Neural cell (in vitro differentiated cells): ENCODE measurements at regions not wholly inside any gene's neighbourhood (a gene's known extent, or its start where the extent isn't known, plus 50 kb on each side); places are given as distances from the start of the nearest gene placed in this dataset.

Experiments used
- EP300 ChIP-seq: fragments of 450-650 bp; conservative IDR thresholded peaks from 2 replicates; pipeline ENCODE4 v1.6.1; 2014; ENCODE audit warnings: antibody characterized with exemption, mild to moderate bottlenecking, moderate library complexity; ENCODE audit not compliant: poor library complexity, severe bottlenecking
- EZH2 ChIP-seq: fragments of 200-600, 300-800 bp; shearing (Covaris generic), sonication (generic); IDR thresholded peaks from 2 replicates; pipeline ENCODE4 v1.6.1; 2014; ENCODE audit warnings: antibody characterized with exemption, low read length, borderline replicate concordance, mild to moderate bottlenecking; ENCODE audit not compliant: insufficient read depth, poor library complexity, severe bottlenecking
- MXI1 ChIP-seq: fragments of 450-650 bp; conservative IDR thresholded peaks from 2 replicates; pipeline ENCODE4 v1.6.1; 2014; ENCODE audit warnings: antibody characterized with exemption, mild to moderate bottlenecking; ENCODE audit not compliant: poor library complexity, severe bottlenecking
- POLR2AphosphoS5 ChIP-seq: IDR thresholded peaks from 2 replicates; pipeline ENCODE4 v1.6.1; 2012
- RAD21 ChIP-seq: fragments of 450-650 bp; conservative IDR thresholded peaks from 2 replicates; pipeline ENCODE4 v1.6.1; 2014; ENCODE audit warnings: antibody characterized with exemption, mild to moderate bottlenecking, moderate library complexity
- SMC3 ChIP-seq: fragments of 450-650 bp; conservative IDR thresholded peaks from 2 replicates; pipeline ENCODE4 v1.6.1; 2014; ENCODE audit warnings: antibody characterized with exemption, mild to moderate bottlenecking, moderate library complexity; ENCODE audit not compliant: poor library complexity
- TAF1 ChIP-seq: IDR thresholded peaks from 2 replicates; pipeline ENCODE4 v1.6.1; 2012; ENCODE audit warnings: low read depth
- TF ChIP-seq, protein P1 (sequence below): fragments of 450-650 bp; IDR thresholded peaks from 2 replicates; pipeline ENCODE4 v1.5.1; 2014; ENCODE audit warnings: antibody characterized with exemption, mild to moderate bottlenecking, moderate library complexity; ENCODE audit not compliant: poor library complexity, severe bottlenecking
- TF ChIP-seq, protein P2 (sequence below): IDR thresholded peaks from 2 replicates; pipeline ENCODE4 v1.6.1; 2012; ENCODE audit warnings: borderline replicate concordance

DNA sequence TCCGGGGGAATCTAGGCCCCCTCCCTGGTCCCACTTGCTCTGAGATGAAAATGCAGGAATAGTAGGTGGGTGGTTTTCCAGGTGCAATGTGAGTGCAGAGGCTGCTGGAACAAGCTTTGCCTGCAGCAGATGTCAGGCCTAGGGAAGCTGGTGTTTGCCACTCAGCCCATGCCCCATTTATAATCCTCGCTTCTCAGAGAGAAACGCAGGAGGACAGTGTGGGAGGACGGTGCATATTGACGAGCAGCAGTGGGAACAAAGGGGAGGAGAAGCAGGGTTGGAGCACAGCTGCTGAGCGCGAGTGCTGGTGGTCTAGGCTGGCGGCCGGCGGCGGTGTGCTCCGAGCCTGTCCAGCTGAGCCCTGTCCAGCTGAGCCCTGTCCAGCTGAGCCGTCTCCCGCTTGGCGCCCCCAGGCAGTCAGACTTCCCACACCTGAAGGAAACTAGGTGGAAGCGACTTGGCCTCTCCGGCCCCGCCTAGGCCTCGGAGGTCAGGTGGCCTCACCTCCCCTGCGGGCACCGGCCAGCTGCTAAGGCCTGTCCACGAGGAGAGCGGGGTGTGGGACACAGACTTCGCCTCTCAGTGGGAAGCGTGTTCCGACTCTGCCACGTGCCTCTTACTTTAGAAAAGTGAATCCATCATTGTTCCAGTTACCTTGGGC is 49.7 kb upstream of the FRMD1 start:
- no peak for TF ChIP-seq TAF1
- TF ChIP-seq, protein P1, sequence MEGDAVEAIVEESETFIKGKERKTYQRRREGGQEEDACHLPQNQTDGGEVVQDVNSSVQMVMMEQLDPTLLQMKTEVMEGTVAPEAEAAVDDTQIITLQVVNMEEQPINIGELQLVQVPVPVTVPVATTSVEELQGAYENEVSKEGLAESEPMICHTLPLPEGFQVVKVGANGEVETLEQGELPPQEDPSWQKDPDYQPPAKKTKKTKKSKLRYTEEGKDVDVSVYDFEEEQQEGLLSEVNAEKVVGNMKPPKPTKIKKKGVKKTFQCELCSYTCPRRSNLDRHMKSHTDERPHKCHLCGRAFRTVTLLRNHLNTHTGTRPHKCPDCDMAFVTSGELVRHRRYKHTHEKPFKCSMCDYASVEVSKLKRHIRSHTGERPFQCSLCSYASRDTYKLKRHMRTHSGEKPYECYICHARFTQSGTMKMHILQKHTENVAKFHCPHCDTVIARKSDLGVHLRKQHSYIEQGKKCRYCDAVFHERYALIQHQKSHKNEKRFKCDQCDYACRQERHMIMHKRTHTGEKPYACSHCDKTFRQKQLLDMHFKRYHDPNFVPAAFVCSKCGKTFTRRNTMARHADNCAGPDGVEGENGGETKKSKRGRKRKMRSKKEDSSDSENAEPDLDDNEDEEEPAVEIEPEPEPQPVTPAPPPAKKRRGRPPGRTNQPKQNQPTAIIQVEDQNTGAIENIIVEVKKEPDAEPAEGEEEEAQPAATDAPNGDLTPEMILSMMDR = no peak
- TF ChIP-seq POLR2AphosphoS5 = no peak
- TF ChIP-seq MXI1 = no peak
- TF ChIP-seq SMC3 = no peak
- no peak for TF ChIP-seq RAD21
- TF ChIP-seq EZH2 = no peak
- TF ChIP-seq, protein P2, sequence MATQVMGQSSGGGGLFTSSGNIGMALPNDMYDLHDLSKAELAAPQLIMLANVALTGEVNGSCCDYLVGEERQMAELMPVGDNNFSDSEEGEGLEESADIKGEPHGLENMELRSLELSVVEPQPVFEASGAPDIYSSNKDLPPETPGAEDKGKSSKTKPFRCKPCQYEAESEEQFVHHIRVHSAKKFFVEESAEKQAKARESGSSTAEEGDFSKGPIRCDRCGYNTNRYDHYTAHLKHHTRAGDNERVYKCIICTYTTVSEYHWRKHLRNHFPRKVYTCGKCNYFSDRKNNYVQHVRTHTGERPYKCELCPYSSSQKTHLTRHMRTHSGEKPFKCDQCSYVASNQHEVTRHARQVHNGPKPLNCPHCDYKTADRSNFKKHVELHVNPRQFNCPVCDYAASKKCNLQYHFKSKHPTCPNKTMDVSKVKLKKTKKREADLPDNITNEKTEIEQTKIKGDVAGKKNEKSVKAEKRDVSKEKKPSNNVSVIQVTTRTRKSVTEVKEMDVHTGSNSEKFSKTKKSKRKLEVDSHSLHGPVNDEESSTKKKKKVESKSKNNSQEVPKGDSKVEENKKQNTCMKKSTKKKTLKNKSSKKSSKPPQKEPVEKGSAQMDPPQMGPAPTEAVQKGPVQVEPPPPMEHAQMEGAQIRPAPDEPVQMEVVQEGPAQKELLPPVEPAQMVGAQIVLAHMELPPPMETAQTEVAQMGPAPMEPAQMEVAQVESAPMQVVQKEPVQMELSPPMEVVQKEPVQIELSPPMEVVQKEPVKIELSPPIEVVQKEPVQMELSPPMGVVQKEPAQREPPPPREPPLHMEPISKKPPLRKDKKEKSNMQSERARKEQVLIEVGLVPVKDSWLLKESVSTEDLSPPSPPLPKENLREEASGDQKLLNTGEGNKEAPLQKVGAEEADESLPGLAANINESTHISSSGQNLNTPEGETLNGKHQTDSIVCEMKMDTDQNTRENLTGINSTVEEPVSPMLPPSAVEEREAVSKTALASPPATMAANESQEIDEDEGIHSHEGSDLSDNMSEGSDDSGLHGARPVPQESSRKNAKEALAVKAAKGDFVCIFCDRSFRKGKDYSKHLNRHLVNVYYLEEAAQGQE = no peak
- TF ChIP-seq EP300 = no peak
